Stimulated activated CD4-positive, alpha-beta T cell treated with anti-CD3 and anti-CD28 coated beads, Interleukin-2, amount 100 ng/mL, for 24 hours (primary cell): ENCODE measurements at regions not wholly inside any gene's neighbourhood (a gene's known extent, or its start where the extent isn't known, plus 50 kb on each side); places are given as distances from the start of the nearest gene placed in this dataset.

Source experiments
- DNase-seq, 2 donors: peaks; one replicate each; pipeline ENCODE4 v3.0.0-alpha.2; 2020

DNA sequence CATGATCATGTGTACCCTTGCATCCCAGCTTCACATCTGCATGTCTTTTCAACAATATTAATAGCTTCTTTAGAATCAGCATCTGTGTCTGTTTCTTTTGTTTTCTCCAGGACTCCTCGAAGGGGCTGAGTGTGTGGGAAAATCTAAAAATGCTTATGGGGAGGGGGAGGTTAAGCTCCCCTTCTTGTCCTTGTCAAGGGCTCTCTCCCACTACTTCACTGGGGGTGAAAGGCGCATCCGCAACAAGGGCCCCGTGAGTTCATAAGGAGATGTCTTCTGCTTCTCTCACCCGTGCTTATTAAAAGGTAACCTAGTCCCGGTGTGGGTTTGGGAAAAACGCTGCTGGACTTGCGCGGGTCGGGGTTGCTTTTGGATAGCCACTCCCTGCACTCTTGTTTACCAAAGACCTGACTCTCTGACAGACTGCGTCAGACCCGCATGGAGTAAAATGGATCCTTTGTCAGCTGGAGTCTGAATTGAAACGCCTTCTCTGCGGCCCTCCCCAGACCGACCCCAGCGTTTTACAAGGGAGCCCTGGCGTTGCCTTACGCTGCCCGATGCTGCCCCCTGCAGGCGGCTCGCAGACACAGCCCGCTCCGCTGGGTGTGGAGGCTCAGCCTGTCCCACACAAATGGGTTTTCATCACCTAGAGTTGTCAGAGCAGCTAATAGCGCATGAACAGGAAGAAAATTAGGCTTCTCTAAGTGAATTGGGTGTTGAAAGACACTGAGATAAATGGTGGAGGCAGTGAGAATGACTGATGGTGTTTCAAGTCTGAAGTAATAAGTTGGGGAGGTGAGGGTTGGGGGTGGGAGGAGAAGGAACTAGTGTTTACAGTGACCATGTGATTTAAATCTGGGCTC is 53.8 kb downstream of the IER5 start:
- peak; percentile 93 to 94 for DNase-seq

DNA sequence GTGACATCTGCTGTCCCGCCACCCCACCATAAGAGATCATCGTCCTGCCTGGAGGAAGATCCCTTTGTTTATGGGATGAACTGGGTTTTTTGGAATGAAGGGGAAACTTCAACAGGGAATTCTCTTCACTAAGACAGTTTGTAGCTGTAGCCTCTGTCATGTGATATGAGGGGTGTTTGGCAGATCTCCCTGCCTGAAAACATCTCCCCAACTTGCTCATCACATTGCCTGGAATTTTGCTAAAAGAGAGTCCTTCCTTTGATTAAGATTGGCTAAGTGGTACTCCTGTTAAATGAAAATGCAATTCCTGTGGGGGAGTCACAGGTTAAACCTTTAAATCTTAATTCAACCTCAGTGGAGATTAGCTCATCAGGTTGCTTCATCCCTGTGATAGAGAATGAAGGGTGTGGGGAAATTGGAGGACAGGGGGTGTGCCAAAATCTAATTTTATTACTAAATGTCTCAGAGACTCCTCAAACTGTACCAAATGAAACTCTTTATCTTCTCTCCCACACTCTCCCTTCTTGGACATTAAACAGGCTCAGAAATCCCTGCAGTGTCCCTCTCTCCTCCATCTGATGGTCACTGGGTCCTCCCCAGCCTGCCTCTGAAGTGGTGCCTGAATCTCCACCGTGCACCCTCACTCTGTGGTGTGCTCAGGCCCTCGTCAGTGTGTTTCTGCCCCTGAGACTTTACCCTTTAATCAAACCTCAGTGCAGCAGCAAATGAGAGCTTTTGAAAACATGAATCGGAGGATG is 54.8 kb downstream of the IER5 start:
- no peak for DNase-seq

DNA sequence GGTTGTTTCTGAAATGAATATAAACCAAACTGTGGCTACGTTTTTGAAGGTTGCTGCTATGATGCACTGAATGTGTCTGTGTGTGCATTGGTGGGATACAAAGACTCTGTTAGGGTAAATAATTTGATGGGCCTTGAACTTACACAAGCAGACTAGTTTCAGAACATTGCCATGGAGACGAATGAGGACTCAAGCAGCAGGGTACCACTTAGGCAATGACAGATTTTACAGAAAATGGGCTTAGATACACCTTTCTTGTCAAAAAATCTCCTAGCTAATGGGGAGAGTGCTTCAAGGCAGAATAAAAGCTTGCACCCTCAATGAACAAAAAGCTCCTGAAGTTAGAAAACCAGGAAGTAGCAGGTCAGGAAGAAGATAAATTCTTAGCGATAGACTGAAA is 55.7 kb downstream of the IER5 start:
- no peak for DNase-seq

DNA sequence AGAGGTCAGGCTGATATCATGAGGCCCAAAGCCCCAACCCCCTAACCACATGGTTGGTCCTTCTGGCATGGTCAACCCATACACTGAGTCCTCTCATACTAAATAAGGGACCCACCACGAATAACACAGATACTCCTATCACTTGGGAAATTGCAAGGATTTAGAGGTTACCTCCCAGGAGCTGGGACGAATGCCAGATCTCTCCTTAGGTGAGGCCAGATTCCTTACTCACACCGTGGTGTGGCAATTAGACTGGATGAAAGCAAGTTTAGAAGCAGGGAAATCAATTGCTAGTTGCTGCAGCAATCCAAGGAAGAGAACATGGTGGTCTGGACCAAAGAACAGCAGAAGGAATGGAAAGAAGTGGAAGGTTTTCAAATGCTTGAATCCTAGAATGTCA is 60.1 kb downstream of the IER5 start:
- no peak for DNase-seq

DNA sequence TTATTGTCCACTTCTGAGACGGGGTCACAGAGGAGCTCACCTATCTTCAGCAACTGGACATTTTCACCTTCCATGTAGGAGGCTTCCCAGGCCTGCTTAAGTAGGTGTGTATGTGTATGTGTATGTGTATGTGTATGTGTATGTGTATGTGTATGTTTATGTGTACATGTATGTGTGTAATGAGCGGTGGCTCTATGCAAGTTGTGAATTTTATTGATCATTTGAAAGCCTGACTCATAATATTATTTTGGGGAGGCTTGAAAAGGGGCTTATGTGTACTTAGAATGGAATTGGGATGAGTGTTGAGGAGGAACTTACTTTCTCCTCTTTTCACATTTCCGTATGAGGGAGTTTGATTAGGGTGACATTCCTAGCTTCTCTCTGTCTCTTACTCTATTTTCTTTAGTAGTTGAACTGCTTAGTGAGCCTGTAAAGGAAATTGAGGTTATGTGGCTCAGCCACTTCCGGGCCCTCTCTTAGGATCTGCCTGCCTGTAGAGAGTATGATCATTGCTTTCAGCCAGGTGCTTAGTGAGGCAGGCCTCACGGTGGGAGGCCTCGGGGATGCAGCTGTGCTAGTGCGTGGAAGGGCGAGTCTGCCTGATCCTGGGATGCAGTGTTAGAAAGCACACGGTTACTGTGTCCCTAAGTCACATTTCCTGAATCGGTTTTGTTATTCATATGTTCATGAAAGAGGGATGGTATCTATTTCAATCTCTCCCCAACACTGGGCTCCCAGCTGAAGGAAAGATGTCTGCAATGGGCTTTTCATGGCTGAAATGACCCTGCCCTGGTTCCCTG is 61.0 kb downstream of the IER5 start:
- peak; percentile 63 to 68 for DNase-seq

DNA sequence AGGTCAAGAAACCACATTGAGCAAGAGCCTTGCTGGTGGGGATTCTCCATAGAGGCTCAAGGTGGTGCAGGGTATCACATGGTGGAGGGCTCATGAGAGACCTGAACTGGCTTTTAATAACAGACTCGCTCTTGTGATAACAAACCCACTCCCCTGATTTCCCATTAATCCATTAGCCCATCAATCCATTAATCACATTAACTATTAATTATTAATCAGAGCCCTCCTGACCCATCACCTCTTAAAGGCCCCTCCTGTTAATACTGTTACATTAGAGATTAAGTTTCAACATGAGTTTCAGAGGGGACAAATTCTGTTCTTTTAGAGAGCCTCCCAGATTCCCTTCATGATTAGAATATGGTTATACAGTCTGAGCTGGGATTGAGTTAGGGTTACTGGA is 61.8 kb downstream of the IER5 start:
- no peak for DNase-seq

DNA sequence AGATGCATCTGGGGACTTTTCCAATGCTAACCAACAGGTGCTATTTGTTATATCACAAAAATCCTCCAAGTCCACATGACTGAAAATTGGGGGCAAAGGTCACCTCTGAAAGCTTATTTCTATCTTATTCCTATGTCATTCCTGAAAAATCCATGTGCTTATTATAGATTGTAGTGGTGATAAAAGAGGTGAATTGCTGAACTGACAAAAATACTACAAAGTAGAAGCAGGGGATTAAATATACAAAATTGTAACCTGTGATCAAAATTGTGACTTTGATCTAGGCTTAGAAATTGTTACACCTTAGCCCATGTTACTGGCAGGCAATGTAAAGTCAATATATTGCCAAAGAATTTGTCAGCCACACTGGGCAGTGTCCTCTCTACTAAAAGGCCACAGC is 62.3 kb downstream of the IER5 start:
- no peak for DNase-seq

DNA sequence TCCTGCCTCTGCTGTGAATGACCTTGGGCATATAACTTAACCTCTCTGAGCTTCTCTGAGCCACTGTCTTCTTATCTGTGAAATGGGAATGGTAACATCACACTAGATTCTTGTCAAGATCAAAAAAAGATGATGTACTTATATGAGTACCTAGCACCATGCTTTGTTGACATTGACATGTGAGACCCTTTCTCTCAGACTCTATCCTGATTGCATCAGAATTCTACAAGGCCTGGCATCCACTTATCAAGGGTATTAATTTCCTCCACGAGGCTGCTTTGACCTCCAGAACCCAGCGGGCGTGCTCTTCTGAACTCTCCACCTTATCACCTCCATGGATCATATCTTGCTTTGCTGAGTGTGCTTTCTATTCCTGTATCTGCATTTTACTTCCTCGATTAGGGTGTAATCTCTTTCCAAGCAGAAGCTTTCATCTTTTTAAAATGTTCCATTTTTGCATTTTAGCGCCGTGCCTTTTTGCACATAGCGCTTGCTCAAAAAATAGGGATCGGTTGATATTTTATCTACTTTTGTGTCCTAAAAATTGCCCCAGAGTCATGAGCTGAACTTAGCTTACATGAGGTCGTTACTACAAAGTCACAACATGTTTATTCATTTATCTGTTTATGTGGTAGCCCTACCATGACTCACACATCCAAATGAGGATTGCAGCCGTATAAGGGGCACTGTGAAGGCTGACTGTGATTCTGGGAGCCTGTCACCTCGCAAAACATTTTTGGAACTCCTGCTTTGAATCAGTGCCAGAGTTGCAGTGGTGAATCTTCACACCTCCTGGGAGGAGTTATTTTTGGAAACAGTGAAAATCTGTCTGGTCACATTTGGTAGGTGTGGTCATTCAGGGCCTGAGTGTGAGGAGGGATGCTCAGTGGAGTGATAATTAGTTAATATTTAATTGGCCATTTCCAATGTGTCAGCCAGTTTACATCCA is 63.2 kb downstream of the IER5 start:
- DNase-seq = no peak

DNA sequence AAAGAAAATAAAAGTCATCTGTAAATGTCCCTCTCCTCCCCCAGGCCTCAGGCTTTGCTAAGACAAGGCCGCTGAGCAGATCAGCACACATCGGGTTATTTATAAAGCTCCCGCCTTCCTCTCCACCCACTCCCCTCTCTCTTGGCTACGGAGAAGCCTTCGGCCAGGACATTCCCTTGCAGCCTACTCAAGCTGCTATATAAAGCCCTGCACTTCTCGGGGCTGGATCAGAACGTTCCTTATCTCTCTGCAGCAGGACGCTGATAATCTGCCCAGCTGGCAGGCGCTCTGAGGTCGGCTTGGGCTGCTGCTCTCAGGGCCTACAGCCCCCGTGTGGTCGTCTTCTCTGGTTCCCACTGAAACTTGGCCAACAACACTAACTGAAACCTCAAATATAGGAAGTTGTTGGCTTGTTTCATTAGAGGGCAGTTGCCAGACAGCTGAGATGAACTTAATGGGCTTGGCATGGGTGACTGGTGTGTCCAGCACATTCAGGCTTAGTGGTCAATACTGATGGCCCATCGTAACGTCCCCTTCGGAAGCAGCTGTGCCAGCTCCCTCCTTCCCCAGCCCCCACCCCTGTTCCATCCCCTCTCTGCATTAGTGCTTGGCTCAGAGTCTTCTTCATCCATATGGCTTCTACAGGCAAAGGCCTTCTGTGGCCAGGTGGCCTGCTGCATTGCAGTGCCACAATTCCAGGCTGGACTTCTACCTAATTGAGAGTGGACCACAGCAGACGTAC is 64.6 kb downstream of the IER5 start:
- no peak for DNase-seq

DNA sequence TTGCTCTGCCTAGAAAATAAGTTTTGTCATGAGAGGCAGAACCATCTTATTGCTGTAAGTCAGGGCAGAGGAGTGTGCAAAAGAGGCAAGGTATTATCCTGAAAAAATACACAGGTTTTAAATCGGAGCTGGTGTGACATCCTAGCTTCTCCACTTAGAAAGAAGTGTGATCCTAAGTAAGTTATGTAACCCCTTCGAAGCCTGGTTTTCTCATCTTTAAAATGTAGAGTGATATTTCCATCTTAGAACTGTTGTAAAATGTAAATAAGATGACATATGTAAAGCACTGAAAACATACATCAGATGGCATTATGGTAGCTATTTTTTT is 65.1 kb downstream of the IER5 start:
- DNase-seq = no peak

DNA sequence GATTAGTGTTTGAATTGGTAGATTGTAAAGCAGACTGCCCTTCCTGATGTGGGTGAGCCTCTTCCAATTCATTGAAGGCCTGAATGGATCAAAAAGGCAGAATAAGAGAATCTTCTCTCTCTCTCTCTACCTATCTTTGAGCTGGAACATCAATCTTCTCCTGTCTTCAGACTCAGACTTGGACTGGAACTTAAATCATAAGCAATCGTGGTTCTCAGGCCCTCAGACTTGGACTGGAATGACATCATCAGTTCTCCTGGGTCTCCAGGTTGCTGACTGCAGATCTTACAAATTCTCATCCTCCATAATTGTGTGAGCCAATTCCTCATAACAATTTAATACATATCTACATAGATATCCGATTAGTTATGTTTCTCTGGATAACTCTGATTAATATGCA is 66.8 kb downstream of the IER5 start:
- DNase-seq = no peak

DNA sequence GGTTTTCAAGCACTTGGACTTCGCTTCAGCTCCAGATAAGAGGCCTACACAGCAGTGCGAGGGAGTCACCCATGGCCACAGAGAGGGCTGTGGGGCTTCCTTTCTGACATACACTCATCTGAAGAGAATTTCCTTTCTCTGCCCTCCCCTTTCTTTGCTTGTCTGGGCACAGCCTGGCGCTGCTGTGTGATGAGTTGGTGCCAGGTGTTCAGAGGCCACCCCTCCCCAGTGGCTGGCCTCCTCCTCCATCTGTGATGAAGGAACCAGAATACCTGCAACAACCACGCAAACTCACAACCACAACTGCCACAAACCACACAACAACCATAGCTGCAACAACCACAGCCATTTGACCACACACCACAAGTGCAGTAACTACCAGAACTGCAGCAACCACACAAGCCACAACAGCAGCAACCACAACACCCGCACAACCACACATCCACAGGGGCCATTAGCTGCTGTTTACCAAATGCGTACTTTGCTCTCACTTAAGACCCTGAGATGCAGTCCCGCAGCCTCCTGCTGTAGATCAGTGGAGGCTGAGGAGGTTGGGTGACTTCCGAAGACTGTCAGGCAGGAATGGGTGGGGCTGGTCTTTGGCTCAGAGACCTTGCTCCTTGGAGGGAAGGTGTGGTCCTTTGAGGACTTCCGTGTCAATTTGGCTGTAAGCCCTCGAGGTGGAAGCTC is 71.1 kb downstream of the IER5 start:
- DNase-seq = peak; percentile 50 to 59

DNA sequence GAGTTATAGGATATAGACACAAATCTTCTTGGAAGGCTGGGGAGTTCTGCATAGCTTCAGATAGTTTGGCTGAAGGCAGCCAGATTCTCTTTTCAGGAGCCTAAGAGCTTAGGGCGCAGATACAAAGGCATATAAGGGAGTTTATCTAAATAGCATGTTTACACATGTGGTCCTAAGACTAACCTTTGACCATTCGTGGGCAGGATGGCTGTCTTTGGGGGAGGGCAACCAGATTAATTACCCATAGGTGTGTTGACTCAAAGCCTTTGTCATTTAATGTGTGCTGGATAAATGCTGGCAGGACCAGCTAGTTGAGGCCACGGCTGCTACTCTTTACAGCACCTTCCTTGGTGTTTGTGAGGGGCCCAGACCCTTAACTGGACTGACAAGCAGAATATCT is 71.8 kb downstream of the IER5 start:
- no peak for DNase-seq

DNA sequence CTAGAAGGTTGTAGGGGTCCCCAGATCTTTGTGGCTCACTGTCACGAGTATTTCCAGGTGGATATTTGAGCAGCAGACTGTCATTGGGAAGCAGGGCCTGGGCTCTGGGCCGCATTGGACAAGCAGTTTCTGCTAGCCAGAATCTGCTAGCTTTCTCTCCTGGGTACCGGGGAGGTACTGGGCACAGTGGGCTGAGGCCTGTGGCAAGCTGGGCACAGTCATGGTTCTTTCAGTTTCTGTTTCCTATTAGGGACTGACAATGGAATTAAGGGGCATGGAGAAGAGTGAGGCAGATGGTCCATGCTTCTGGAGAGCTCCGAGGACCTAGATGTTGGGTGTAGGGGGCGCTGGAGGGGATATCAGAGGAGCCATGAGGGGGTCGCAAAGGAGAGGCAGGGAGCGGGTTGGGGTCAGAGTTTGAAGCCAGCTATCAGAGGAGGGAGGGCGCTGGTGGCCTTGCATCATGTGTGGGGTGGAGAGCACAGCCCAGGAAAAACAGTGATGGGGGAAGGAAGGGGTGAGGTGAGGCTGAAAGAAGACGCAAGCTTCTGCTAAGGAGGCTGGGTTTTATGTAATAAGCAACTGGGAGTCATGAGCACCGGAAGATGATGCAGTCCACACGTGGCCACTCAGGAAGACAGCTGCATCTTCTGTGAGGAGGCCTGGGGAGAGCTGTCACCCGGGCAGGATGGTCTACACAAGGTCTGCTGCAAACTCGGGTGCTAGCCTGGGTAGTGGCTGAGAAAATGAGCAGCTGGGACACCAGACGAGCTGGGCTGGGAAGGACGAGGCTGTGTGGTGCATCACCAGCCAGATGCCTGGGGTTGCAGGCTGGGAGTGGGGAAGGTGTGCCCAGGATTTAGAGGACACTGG is 72.7 kb downstream of the IER5 start:
- no peak for DNase-seq

DNA sequence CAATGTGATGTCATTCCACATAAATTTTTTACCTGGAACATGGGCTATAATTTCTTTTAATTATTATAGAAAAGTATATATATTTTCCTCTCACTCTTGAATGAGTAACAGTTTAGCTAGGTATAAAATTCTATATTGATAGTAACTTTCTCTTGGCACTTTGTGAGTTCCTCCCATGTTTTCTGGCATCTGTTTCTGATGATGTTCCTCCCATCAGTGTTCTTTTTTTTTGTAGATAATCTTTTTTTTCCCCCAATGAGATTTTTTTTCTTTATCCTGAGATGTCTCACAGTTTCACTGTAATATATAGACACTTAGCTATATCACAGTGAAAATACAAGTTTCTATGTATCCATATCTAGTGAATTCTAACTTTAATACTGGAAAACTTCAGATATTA is 75.2 kb downstream of the IER5 start:
- no peak for DNase-seq

DNA sequence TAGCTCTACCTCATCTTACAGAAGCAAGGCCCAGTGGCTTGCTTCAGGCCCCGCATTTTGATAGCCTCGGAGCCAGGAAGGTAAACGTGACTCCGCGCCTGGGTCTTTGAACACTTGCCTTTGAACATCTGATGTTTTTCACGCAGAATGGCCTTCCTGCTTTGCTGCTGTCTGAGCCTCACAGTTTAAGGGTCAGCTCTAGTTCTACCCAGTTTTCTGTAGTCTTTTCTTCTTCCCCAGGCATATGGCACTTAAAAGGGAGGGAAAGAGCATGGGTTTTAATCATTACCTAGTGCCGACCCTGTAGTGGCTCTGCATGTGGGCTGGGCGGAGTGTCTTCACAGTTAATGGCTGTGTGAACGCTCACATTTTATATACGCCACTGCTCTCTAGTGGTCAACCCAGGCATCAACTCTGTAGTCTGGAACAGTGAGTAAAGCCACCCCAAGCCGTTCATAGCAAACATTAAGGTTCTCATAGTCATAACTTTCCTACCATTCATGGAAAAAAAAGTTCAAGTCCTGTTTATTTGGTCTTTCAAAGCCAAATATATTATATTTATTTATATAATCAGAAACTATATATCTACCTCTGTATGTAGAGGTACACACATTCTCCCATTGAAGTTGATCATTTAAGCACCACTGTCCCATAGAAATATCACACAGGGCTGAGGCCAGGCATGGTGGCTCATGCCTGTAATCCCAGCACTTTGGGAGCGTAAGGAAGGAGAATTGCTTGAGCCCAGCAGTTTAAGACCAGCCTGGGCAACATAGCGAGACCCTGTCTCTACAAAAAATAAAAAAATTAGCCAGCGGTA is 78.1 kb downstream of the IER5 start:
- DNase-seq = peak; percentile 74 to 75

DNA sequence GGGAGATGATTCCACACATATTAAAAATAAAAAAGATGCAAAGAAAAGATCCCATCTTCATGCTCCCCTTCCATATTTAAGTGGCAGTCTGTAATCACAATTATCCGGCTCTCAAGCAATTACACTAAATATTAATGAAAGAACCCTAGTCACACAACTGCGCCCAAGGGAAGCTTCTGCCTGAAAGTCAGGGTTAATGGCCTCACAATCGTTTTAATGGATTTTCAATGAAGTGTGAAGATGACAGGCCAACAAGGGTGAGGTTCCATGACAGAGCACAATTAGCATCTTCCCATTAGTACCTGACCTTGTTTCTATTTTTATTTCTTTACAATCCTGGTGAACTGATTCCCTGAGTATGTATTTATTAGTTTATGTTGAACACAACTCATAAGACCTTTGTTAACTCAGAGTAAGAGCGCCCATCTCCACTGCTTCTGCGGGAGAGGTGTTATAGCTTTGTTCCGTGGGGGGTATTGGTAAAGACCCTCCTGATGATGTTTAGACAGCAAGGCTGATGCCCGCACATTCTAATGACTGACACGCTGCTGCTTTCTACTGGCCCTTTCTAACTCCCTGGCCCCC is 80.9 kb downstream of the IER5 start:
- no peak for DNase-seq

DNA sequence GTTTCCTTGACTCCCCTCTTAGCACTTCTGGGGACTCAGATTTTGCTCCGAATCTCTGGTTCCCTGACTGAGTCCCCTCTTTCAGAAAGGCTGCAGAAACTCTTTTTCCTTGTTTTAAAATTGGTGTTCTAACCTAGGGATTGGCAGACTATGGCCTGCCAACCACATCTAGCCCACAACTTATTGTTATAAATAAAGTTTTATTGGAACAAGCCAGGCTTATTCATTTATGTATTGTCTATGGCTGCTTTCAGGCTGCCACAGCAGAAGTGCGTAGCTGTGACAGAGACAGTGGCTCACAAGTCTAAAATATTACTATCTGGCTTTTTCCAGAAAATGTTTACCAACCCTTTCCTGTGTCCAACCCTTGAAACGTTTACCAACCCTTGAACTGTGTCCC is 81.7 kb downstream of the IER5 start:
- no peak for DNase-seq

DNA sequence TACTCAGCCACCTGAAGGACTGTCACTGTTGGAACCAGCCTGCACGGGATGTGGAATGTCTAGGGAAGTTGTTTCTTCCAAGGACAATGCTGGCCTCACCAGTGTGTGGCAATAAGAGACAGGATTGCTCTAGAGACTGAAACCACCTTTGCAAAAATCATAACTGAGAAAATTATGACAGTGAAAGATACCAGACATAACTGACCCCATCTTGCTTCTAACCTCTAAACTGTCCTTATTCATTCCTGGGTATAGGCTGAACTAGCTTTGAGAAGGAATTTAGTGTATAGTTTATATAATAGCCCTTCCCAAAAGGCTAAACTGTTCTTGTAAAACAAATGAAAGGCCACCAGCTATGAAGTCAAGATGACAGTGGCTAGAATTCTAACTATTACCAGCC is 83.6 kb downstream of the IER5 start:
- no peak for DNase-seq
